CD8-positive, alpha-beta memory T cell (primary cell): ENCODE measurements at regions not wholly inside any gene's neighbourhood (a gene's known extent, or its start where the extent isn't known, plus 50 kb on each side); places are given as distances from the start of the nearest gene placed in this dataset.

Experiments used
- CTCF ChIA-PET: fragments of 350-600 bp; sonication (Branson Sonifier 250); formaldehyde crosslinking; loops from one replicate; lab custom pipeline; 2021; ENCODE audit warnings: antibody characterized with exemption; lab: Charles Lee
- POLR2A ChIA-PET: fragments of 350-600 bp; sonication (Branson Sonifier 250); formaldehyde crosslinking; loops from one replicate; lab custom pipeline; 2021; ENCODE audit warnings: antibody characterized with exemption; lab: Charles Lee
- DNase-seq, 5 donors: peaks; one replicate each; pipeline versions ENCODE4 v3.0.0 to v3.0.0-alpha.2; 2020 to 2022; ENCODE audit warnings: mixed read lengths in 1 of 5
- H3K27ac ChIP-seq: one replicate; pipeline ENCODE4 v1.7.0; 2013; ENCODE audit warnings: low read depth, mild to moderate bottlenecking, low read length, moderate library complexity
- H3K27me3 ChIP-seq: 2 replicates; pipeline ENCODE4 v1.7.0; 2013; ENCODE audit warnings: low read length, mild to moderate bottlenecking; ENCODE audit not compliant: insufficient read depth, poor library complexity, severe bottlenecking
- H3K36me3 ChIP-seq: 2 replicates; pipeline ENCODE4 v1.7.0; 2013; ENCODE audit warnings: mild to moderate bottlenecking, low read length, moderate library complexity; ENCODE audit not compliant: insufficient read depth
- H3K4me1 ChIP-seq: 2 replicates; pipeline ENCODE4 v1.7.0; 2013; ENCODE audit warnings: mild to moderate bottlenecking, low read length, moderate library complexity; ENCODE audit not compliant: insufficient read depth
- H3K4me3 ChIP-seq: 2 replicates; pipeline ENCODE4 v1.7.0; 2013; ENCODE audit warnings: mild to moderate bottlenecking, low read length
- H3K9me3 ChIP-seq: 2 replicates; pipeline ENCODE4 v1.7.0; 2013; ENCODE audit warnings: mild to moderate bottlenecking, low read length
- H3K27ac Mint-ChIP-seq, 8 donors: one replicate each; pipeline ENCODE4 v1.8.0; 2020 to 2021; ENCODE audit warnings: mixed read lengths in 8 of 8, mild to moderate bottlenecking in 6 of 8, inconsistent platforms in 3 of 8, moderate library complexity in 3 of 8
- H3K27me3 Mint-ChIP-seq, 2 donors: one replicate each; pipeline ENCODE4 v1.8.0; 2020 to 2021; ENCODE audit warnings: mixed read lengths in 2 of 2, mild to moderate bottlenecking in 1 of 2, moderate library complexity in 1 of 2
- H3K36me3 Mint-ChIP-seq, 3 donors: one replicate each; pipeline ENCODE4 v1.8.0; 2020 to 2021; ENCODE audit warnings: mixed read lengths in 3 of 3, inconsistent platforms in 1 of 3, mild to moderate bottlenecking in 1 of 3
- H3K4me1 Mint-ChIP-seq, 3 donors: one replicate each; pipeline ENCODE4 v1.8.0; 2020 to 2021; ENCODE audit warnings: mixed read lengths in 3 of 3, inconsistent platforms in 1 of 3, mild to moderate bottlenecking in 1 of 3
- H3K4me3 Mint-ChIP-seq, 7 donors: one replicate each; pipeline ENCODE4 v1.8.0; 2020 to 2021; ENCODE audit warnings: mixed read lengths in 7 of 7, mild to moderate bottlenecking in 6 of 7, moderate library complexity in 4 of 7, inconsistent platforms in 2 of 7
- H3K9me3 Mint-ChIP-seq, 5 donors: one replicate each; pipeline ENCODE4 v1.8.0; 2020 to 2022; ENCODE audit warnings: mixed read lengths in 5 of 5, mild to moderate bottlenecking in 3 of 5, moderate library complexity in 2 of 5, inconsistent platforms in 1 of 5

DNA sequence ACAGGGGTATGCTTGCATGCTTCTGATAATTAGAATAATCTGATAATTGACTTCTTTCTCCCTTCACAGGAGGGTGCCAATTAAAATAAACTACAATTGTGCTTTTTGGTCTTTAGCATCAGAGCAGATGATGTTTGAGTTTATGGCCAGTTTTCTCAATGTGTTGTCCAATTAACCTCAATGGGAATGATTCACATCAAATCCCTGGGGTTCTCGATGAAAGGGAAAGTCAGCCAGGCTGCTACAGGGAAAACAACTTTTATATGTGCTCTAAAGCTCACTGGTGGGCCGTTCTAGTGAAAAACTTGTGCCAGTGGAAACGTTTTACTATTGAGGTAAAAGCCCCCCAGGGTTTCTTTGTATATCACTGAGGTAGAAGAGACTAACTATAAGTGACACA is 887.3 kb upstream of the CRIM1 start:
- H3K4me3 ChIP-seq = no peak overlapping the region
- no peaks in the 10 kb centered on the region for H3K27me3 ChIP-seq
- no peak overlapping the region for H3K27ac ChIP-seq
- Mint-ChIP-seq H3K27me3 (no peaks in the 10 kb centered on the region), H3K36me3 (no peaks in the 10 kb centered on the region), H3K4me1 (no peaks in the 10 kb centered on the region), H3K9me3 (no peaks in the 10 kb centered on the region), H3K27ac (no peak overlapping the region), H3K4me3 (no peak overlapping the region)
- H3K4me1 ChIP-seq = no peaks in the 10 kb centered on the region
- POLR2A ChIA-PET = no interaction called here
- CTCF ChIA-PET = no interaction called here
- H3K36me3 ChIP-seq = no peaks in the 10 kb centered on the region
- no peak for DNase-seq
- no peaks in the 10 kb centered on the region for H3K9me3 ChIP-seq

DNA sequence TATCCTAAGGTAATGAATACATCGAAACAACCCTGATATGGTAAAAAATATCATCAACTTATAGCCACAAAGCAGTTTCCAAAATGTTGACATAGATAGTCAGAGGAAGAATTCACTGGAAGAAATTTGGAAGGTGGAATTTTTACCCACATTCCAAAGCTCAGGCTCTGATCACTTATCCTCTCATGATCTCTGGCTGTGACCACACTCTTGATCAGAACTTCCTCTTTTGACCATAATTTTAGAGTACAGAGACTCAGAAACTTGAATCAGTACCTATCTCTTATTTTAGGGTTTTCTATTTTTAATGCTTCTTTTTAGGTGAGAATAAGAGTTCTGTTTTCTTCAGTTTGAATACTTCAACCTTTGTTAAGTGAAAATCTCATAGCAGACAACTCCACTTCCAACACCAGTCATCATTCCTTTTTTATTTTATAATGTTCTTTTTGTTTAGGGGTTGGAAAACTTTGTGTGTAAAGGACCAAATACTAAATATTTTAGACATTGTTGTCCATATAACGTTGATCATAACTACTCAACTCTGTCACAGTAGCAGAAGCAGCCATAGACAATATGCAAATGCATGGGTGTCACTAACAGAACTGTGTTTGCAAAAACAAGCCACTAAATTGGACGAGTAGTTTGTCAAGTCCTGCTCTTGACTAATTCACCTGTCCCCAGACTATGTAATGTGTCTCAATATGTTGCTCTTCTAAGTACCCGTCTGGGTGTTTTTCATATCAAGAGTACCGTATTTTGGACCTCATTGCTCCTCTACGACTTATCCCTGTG is 891.6 kb upstream of the CRIM1 start:
- H3K4me3 Mint-ChIP-seq = no peak overlapping the region
- Histone ChIP-seq H3K27me3 (no peaks in the 10 kb centered on the region), H3K4me1 (no peaks in the 10 kb centered on the region), H3K27ac (no peak overlapping the region), H3K9me3 (no peaks in the 10 kb centered on the region), H3K4me3 (no peak overlapping the region), H3K36me3 (no peaks in the 10 kb centered on the region)
- no peak for DNase-seq
- CTCF ChIA-PET = no interaction called here
- POLR2A ChIA-PET = no interaction called here
- no peak overlapping the region for H3K27ac Mint-ChIP-seq
- no peaks in the 10 kb centered on the region for H3K4me1 Mint-ChIP-seq
- no peaks in the 10 kb centered on the region for H3K27me3 Mint-ChIP-seq
- H3K36me3 Mint-ChIP-seq = no peaks in the 10 kb centered on the region
- no peaks in the 10 kb centered on the region for H3K9me3 Mint-ChIP-seq

DNA sequence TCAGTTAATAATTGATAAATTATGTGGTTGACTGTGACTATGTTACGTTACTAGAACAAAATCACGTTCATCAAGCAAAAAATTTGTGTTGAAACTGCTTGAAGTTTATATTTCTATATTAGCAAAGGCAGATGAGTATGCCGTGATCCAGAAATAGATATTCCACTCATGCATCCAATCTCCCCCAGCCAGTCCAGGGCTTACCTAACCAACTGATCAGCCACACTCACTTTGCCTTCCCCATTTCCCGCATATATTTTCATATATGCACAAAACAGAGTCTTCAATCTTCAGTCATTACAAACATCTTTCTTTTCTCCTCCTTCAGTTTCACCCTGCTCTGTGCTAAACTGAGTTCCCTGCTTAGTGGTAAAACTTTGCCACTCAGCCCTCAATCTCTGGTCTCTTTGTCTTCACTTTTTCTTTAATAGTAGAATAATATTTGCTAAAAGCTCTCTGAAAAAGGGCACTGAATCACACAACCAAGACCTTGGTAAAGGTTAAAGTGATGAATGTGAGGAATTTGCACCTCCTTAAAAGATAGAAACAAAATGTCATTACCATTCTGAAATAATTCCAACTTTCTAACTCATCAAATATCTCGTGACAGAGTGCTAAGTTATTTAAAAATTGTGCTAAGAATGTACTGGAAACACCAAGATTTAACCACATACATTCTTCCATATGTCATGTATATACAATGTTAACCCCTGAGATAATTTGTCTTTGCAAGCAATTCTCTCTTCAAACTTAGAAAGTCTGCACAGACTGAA is 893.2 kb upstream of the CRIM1 start:
- H3K4me3 Mint-ChIP-seq = no peak overlapping the region
- no peaks in the 10 kb centered on the region for H3K4me1 Mint-ChIP-seq
- no peaks in the 10 kb centered on the region for H3K36me3 Mint-ChIP-seq
- ChIA-PET CTCF (no interaction called here), POLR2A (no interaction called here)
- H3K27me3 ChIP-seq = no peaks in the 10 kb centered on the region
- no peaks in the 10 kb centered on the region for H3K36me3 ChIP-seq
- H3K4me1 ChIP-seq = no peaks in the 10 kb centered on the region
- no peak overlapping the region for H3K27ac ChIP-seq
- no peaks in the 10 kb centered on the region for H3K27me3 Mint-ChIP-seq
- H3K27ac Mint-ChIP-seq = no peak overlapping the region
- H3K9me3 ChIP-seq = no peaks in the 10 kb centered on the region
- DNase-seq = no peak
- no peak overlapping the region for H3K4me3 ChIP-seq
- H3K9me3 Mint-ChIP-seq = no peaks in the 10 kb centered on the region

DNA sequence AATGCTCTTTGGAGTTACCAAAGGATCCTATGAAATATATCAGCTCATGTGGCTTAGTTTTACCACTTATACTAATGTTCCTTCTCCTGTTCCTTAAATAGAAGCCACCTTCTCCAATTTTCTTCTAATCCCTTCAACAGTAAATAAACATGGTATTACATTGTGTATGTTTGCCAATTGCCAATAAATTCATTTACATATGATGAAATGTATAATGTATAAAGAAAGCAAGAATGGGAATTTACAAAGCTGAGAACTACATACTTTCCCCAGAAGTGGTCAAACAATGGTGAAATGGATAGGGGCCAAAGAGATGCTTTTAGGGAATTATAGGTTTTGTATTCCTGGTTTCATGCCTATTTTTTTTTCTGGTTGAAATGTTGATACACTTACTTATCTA is 894.2 kb upstream of the CRIM1 start:
- no peak overlapping the region for H3K4me3 Mint-ChIP-seq
- no peaks in the 10 kb centered on the region for H3K9me3 Mint-ChIP-seq
- no peaks in the 10 kb centered on the region for H3K27me3 Mint-ChIP-seq
- H3K36me3 Mint-ChIP-seq = no peaks in the 10 kb centered on the region
- no peak for DNase-seq
- POLR2A ChIA-PET = no interaction called here
- Histone ChIP-seq H3K27ac (no peak overlapping the region), H3K4me1 (no peaks in the 10 kb centered on the region), H3K36me3 (no peaks in the 10 kb centered on the region), H3K9me3 (no peaks in the 10 kb centered on the region), H3K4me3 (no peak overlapping the region), H3K27me3 (no peaks in the 10 kb centered on the region)
- CTCF ChIA-PET = no interaction called here
- H3K4me1 Mint-ChIP-seq = no peaks in the 10 kb centered on the region
- no peak overlapping the region for H3K27ac Mint-ChIP-seq

DNA sequence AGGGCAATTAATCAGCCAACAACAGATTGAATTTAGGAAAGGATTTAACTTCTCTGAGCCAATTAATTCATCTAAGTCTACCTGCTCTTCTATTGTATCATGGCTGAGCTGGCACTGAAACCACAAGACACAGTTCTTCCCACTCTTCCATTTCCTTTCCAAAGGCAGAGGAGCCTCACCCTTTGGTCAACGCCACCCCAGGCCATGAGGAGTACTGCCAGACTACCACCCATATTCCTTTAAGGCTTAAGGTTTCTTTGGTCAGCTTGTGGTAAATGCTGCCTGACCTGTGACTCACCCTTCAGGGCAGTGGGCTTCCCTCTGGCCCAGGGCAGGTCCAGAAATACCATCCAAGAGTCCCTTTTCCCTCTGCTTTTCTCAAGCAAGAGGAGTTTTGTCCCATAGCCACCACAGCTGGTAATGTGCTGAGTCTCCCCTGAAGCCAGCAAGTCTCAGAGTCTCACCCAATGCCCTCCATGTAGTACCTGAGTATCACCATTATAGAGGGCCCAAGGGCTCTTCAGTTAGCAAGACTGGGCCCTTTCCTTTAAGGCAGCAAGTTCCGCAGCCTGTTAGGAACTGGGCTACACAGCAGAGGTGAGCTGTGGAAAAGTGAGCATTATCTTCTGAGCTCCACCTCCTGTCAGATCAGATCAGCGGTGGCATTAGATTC is 900.5 kb upstream of the CRIM1 start:
- H3K36me3 Mint-ChIP-seq = no peaks in the 10 kb centered on the region
- H3K9me3 ChIP-seq = no peaks in the 10 kb centered on the region
- no peaks in the 10 kb centered on the region for H3K27me3 ChIP-seq
- DNase-seq = no peak
- H3K4me3 Mint-ChIP-seq = no peak overlapping the region
- no peaks in the 10 kb centered on the region for H3K4me1 ChIP-seq
- no peak overlapping the region for H3K4me3 ChIP-seq
- H3K27ac ChIP-seq = no peak overlapping the region
- no peaks in the 10 kb centered on the region for H3K4me1 Mint-ChIP-seq
- H3K27ac Mint-ChIP-seq = no peak overlapping the region
- ChIA-PET POLR2A (no interaction called here), CTCF (no interaction called here)
- H3K9me3 Mint-ChIP-seq = no peaks in the 10 kb centered on the region
- H3K27me3 Mint-ChIP-seq = no peaks in the 10 kb centered on the region
- H3K36me3 ChIP-seq = no peaks in the 10 kb centered on the region

DNA sequence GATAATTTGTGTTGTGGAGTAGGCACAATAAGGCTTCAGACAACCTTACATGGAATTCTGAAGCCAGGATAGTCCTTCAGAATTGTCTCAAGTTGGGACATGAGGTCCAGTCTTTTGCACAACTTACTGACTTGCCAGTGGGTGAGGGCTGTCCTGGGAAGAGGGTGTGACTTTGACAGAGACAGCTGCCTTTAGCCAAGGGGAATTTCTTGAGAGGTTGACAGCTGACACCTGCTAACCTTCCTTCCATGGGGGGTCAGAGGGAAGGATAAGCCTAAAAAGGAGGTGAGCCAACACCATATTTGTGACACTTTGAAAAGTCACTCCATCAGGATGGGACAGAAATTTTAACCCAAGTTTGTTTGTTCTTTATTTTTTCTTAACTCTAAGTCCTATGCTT is 907.8 kb upstream of the CRIM1 start:
- H3K27ac Mint-ChIP-seq = no peak overlapping the region
- H3K9me3 ChIP-seq = no peaks in the 10 kb centered on the region
- ChIA-PET CTCF (no interaction called here), POLR2A (no interaction called here)
- no peaks in the 10 kb centered on the region for H3K36me3 Mint-ChIP-seq
- no peaks in the 10 kb centered on the region for H3K4me1 Mint-ChIP-seq
- H3K27me3 Mint-ChIP-seq = no peaks in the 10 kb centered on the region
- H3K4me1 ChIP-seq = no peaks in the 10 kb centered on the region
- H3K27me3 ChIP-seq = no peaks in the 10 kb centered on the region
- no peak overlapping the region for H3K4me3 Mint-ChIP-seq
- H3K27ac ChIP-seq = no peak overlapping the region
- no peak for DNase-seq
- no peaks in the 10 kb centered on the region for H3K36me3 ChIP-seq
- H3K9me3 Mint-ChIP-seq = no peaks in the 10 kb centered on the region
- no peak overlapping the region for H3K4me3 ChIP-seq

DNA sequence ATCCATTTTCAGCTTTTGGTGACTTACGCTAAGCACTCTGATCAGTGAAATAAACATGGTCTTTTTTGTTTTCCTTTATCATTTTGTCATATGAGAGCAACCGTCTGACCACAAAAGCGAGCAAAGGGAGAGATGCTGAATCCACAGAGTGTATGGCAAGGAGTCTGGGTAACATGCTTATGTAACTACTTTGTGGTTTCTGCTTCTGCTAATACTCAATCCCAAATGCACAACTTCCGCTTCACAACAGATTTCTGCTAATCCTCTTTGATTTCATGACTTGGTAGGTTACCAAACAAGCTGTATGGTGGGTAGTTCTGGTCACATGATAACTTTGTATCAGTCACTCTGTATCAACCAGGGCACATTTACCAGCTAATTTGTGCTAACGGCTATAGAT is 908.4 kb upstream of the CRIM1 start:
- Histone ChIP-seq H3K9me3 (no peaks in the 10 kb centered on the region), H3K27me3 (no peaks in the 10 kb centered on the region), H3K4me1 (no peaks in the 10 kb centered on the region), H3K36me3 (no peaks in the 10 kb centered on the region), H3K4me3 (no peak overlapping the region), H3K27ac (no peak overlapping the region)
- H3K27ac Mint-ChIP-seq = no peak overlapping the region
- H3K9me3 Mint-ChIP-seq = no peaks in the 10 kb centered on the region
- H3K4me3 Mint-ChIP-seq = no peak overlapping the region
- no peaks in the 10 kb centered on the region for H3K36me3 Mint-ChIP-seq
- ChIA-PET CTCF (no interaction called here), POLR2A (no interaction called here)
- DNase-seq = no peak
- H3K27me3 Mint-ChIP-seq = no peaks in the 10 kb centered on the region
- no peaks in the 10 kb centered on the region for H3K4me1 Mint-ChIP-seq

DNA sequence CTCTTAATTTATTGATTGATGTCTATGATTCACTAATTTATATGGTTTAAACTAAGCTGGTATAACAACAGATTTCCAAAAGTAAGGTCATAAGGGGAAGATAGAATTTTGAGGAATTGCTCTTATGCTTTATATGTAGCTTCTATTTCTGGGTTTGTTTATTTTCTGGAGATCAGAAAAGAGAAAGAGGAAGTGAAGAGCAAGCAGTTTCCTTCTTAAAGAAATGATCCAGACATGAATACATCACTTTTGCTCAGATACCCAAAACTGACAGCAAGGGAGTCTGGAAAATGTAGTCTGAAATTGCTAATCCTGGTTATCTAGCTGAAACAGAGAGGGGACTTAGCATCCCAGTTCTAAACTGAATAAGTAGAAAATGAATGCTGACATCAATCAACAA is 912.5 kb upstream of the CRIM1 start:
- Histone ChIP-seq H3K4me3 (no peak overlapping the region), H3K9me3 (no peaks in the 10 kb centered on the region), H3K36me3 (no peaks in the 10 kb centered on the region), H3K27ac (no peak overlapping the region), H3K4me1 (no peaks in the 10 kb centered on the region), H3K27me3 (no peaks in the 10 kb centered on the region)
- Mint-ChIP-seq H3K27ac (no peak overlapping the region), H3K36me3 (no peaks in the 10 kb centered on the region), H3K4me1 (no peaks in the 10 kb centered on the region), H3K4me3 (no peak overlapping the region), H3K27me3 (no peaks in the 10 kb centered on the region), H3K9me3 (peaks cover 0 to 3% (median 0%) of the 10 kb centered on the region in 5 donors)
- no peak for DNase-seq
- ChIA-PET POLR2A (no interaction called here), CTCF (no interaction called here)
